HG03469 (cell line): ENCODE measurements at regions not wholly inside any gene's neighbourhood (a gene's known extent, or its start where the extent isn't known, plus 50 kb on each side); places are given as distances from the start of the nearest gene placed in this dataset.

Experiments
- ATAC-seq: cut with Tn5 transposase; IDR thresholded peaks from one replicate; pipeline ENCODE4 v1.9.1; 2021; ENCODE audit warnings: mild to moderate bottlenecking, moderate library complexity, moderate number of reproducible peaks; ENCODE audit not compliant: unreplicated experiment

GRCh38 chr12:126519833-126520232 lies 1454.6 kb downstream of the AACS start:
- no peak for ATAC-seq

GRCh38 chr12:126523891-126524290 lies 1458.7 kb downstream of the AACS start:
- no peak for ATAC-seq

DNA sequence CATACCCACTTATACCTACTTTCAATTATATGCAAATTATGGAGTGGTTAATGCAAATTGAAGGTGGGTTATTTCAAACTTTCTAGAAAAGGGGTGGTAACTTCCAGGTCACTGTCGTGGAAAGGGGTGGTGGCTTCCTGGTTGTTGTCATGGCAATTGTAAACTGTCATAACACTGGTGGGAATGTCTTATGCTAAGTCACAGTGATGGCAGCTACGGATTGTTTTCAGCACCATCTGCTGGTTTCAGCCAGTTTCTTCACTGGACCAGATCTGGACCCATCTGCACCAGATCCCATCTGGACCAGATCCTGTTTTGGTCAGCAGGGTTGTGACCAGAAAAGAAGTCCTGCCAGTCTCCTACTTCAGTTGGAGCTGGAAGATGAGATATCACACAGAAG lies 1469.3 kb downstream of the AACS start:
- no peak for ATAC-seq

- no peak for ATAC-seq
These were observed 1469.7 kb downstream of the AACS start for GRCh38 chr12:126534942-126535341.

DNA sequence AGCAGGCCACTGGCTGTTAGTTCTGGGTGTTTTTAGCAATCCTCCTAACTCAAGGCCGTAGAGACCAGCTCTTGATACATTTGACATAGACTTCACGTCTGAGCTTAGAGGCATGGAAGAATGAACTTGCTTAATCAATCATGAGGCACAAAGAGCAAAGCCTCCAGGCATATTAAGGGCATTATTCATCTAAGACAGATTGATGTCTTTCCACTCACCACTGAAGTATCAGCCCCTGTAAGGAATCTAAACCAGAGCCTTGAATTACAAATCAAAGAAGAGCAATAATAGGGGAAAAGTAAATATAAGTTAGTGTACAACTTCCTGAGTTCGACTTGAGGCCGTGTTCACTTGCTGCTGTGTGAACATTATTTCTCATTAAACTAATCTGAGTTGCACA lies 1470.7 kb downstream of the AACS start:
- no peak for ATAC-seq

GRCh38 chr12:126537961-126538530 lies 1472.8 kb downstream of the AACS start:
- no peak for ATAC-seq

DNA sequence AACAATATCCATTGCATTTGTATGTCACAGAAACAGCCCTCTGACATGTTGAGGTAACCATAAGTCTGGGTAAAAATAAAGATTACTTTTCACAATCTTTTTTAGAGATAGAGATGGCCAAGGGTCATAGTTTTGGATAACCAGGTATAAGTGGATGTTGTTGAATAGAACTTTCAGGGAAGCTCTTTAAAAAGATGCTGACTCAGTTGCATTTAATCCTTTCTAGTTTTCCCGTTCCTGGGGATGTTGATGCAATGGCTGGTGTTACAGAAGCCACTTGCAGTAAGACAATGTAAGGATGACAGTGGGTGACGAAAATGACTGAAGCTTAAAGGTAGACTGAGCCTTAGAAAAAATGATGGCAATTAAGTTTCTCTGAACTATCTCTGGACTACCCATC lies 1473.7 kb downstream of the AACS start:
- no peak for ATAC-seq

GRCh38 chr12:126545411-126545810 lies 1480.2 kb downstream of the AACS start:
- no peak for ATAC-seq

DNA sequence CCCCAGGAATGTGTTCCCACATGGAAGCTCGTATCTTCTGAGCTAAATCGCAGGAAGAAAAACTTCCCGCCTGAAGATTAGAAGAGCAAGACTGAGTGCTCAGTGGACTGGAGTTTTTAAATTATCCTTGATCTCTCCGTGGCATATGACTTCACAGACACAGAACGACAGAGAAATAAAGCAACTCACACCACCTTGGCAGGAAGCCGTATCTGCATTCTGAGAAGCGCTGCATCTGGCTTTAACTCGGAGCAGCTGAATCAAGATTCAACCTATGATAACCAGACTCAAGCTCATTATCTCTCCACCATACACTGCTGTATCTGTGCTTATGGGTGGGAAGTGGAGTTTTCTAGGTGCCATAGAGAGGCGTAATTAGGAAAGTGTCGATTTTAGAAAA lies 1482.7 kb downstream of the AACS start:
- no peak for ATAC-seq

- no peak for ATAC-seq
These were observed 1486.6 kb downstream of the AACS start for GRCh38 chr12:126551869-126552268.

GRCh38 chr12:126554625-126555024 lies 1489.4 kb downstream of the AACS start:
- no peak for ATAC-seq

GRCh38 chr12:126557659-126558058 lies 1492.4 kb downstream of the AACS start:
- no peak for ATAC-seq

DNA sequence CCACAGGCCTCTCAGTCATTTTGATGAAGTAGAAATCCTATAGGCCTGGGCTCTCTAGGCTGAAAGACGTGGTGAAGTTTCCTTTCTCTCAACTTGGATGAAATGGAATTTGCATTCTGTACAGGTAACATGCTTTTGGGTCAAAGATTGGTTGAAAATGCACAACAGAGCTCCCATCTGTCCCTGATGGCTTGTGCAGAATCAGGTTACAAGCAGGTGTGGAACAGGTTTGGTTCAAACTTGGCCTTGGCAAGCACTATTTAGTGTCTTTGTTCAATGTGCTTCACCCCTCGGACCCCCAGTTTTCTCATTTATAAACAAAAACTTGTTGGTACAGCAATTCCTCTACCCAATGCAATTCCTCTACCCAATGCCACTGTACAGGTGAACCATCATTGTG lies 1493.0 kb downstream of the AACS start:
- no peak for ATAC-seq

DNA sequence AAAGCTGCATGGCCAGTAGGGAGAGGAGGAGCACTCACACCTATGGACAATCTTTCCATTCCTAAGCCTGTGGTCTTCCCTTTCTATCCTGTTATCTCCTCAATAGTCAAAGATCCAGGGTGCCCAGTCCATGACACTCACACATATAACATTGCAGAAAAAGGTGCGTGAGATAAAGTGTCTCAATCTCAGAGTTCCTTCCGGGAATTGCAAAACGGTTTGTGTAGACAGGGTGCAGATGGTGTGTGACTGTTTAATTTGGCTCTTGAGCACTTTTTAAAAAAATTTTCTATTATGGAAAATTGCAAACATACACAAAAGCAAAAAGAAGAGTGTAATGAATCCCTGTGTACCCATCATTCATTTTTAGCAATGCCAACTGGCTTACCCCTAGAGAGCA lies 1493.6 kb downstream of the AACS start:
- no peak for ATAC-seq

DNA sequence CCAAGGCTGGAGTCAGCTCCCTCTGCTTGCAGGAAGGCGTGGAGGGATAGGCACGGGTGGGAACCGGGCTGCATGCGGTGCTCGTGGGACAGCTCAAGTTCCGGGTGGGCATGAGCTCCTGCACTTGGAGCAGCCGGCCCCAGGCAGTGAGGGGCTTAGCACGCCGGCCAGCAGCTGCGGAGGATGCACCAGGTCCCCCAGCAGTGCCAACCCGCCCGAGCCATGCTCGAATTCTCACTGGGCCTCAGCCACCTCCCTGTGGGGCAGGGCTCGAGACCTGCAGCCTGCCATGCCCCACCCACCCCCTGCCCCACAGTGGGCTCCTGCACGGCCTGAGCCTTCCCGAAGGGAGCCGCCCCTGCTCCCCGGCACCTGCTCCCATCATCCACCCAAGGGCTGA lies 1501.8 kb downstream of the AACS start:
- no peak for ATAC-seq

- ATAC-seq = no peak
These were observed 1504.5 kb downstream of the AACS start for GRCh38 chr12:126569706-126570105.

DNA sequence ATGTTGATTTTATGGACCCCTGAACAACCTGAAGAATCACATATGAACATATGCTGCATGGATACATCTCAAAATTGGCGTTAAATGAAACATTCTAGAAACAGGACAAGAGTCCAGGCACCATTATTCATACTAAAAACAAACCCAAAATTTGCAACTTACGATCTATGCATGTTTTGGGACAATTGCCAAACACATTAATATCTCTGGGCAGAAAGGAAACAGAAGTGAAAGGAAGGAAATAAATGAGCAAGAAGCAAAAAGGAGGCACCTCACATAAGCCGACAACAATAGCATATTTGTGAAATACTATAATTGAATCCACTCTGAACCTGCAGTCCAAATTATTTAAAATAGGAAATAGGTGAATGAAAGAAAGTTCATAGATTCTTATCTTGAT lies 1505.3 kb downstream of the AACS start:
- ATAC-seq = no peak

GRCh38 chr12:126572170-126572569 lies 1506.9 kb downstream of the AACS start:
- no peak for ATAC-seq

DNA sequence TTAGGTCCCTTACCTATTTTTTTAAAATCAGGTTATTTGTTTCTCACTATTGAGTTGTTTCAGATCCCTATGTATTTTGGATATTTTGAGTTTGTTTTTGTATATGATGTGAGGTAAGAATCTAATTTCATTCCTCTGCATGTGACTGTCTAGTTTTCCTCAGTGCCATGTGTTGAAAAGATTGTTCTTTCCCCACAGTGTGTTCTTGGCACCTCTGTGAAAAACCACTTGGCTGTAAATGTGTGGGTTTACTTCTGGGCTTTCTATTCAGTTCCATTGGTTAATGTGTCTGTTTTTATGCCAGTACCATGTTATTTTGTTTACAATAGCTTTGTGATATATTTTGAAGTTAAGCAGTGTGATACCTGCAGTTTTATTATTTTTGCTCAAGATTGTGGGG lies 1516.4 kb downstream of the AACS start:
- ATAC-seq = no peak

DNA sequence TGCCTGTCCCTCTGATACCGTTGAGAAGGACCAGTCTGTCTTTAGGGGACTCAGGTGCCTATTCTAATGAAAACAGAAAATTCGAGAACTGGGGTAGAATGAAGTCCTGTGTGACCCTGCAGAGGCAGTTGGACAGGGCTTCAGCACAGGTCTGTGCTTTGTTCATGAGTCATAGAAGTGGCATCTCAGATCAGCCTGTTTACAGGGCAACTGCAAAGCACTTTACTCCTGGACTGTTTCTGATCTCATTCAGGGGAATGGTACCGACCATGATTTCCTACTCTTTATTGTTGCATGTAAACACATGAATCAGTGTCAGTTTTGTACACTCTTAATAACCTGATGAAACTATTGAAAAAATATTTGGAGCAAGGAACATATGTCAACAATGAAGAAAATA lies 1517.0 kb downstream of the AACS start:
- ATAC-seq = no peak

DNA sequence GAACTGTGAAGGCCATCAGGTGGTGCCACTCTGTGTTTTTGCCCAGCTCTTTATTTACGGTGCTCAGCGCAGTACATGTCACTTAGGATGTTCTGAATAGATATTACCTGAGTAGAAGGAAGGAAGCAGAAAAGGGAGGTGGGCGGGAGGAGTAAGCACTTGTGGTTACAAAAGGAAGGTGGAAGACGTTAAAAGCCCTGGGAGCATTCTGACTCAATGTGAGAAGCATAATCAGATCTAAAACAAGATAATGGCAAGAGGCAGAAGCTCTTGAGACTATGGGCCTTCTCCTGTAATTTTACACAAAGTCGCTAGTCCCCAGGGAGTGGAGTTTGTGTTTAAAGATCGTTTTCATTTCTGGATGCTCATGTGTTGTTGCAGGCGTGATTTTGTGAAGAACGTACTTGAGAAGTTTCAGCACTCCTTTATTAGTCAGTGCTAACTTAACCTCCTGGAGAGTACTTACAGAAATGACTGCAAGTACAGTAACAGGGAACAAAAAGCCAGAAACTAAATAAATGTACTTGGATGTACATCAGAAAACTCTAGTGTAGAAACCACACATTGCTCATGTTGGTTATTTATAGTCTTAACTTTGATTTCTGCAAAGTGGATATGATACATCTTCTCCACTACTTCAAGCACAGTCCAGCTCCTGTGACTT lies 1523.5 kb downstream of the AACS start:
- ATAC-seq = no peak

GRCh38 chr12:126591533-126591932 lies 1526.3 kb downstream of the AACS start:
- ATAC-seq = no peak
